Glutamatergic neuron (in vitro differentiated cells): ENCODE measurements at regions not wholly inside any gene's neighbourhood (a gene's known extent, or its start where the extent isn't known, plus 50 kb on each side); places are given as distances from the start of the nearest gene placed in this dataset.

Experiments
- DNase-seq: peaks from one replicate; pipeline ENCODE4 v3.0.0; 2022
- H3K27ac Mint-ChIP-seq: one replicate; pipeline ENCODE4 v1.8.0; 2020; ENCODE audit warnings: mild to moderate bottlenecking, mixed read lengths, inconsistent platforms; ENCODE audit not compliant: unreplicated experiment
- H3K27me3 Mint-ChIP-seq: one replicate; pipeline ENCODE4 v1.8.0; 2020; ENCODE audit warnings: mild to moderate bottlenecking, moderate library complexity, mixed read lengths, inconsistent platforms; ENCODE audit not compliant: unreplicated experiment
- H3K36me3 Mint-ChIP-seq: one replicate; pipeline ENCODE4 v1.8.0; 2020; ENCODE audit warnings: mild to moderate bottlenecking, mixed read lengths, inconsistent platforms; ENCODE audit not compliant: unreplicated experiment
- H3K4me1 Mint-ChIP-seq: one replicate; pipeline ENCODE4 v1.8.0; 2020; ENCODE audit warnings: mild to moderate bottlenecking, low read depth, mixed read lengths, inconsistent platforms; ENCODE audit not compliant: unreplicated experiment
- H3K4me3 Mint-ChIP-seq: one replicate; pipeline ENCODE4 v1.8.0; 2020; ENCODE audit warnings: mild to moderate bottlenecking, mixed read lengths, inconsistent platforms; ENCODE audit not compliant: unreplicated experiment
- H3K9me3 Mint-ChIP-seq: one replicate; pipeline ENCODE4 v1.8.0; 2020; ENCODE audit warnings: mild to moderate bottlenecking, moderate library complexity, mixed read lengths, inconsistent platforms; ENCODE audit not compliant: unreplicated experiment
- CTCF ChIP-seq: fragments of 200-600 bp; sonication (generic); IDR thresholded peaks from one replicate; pipeline ENCODE4 v1.5.0; 2021; ENCODE audit not compliant: partially characterized antibody, unreplicated experiment

DNA sequence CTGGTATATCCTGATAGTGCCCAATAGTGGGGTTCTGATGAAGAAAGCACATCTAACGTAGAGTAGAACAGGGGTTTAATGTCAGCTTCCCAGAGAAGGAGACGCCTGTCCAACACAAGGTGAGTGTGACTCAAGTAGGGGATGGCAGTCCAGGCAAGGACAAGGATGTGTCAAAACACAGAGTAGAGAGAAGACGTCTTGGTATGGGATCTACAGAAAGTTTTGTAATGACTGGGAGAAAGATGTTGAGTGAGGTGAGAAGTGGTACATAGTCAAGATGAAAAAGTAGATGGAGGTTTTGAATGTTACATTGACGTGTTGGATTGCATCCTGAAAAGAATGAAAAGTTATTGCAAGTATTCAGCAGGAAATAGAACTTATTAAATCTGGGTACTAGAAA lies 124.4 kb downstream of the TMA16 start:
- TF ChIP-seq CTCF = no peak
- H3K36me3 Mint-ChIP-seq = no peaks in the 10 kb centered on the region
- H3K9me3 Mint-ChIP-seq = peaks cover 2% of the 10 kb centered on the region
- H3K27me3 Mint-ChIP-seq = no peaks in the 10 kb centered on the region
- H3K4me3 Mint-ChIP-seq = no peak overlapping the region
- H3K27ac Mint-ChIP-seq = no peak overlapping the region
- DNase-seq = no peak
- H3K4me1 Mint-ChIP-seq = no peaks in the 10 kb centered on the region

DNA sequence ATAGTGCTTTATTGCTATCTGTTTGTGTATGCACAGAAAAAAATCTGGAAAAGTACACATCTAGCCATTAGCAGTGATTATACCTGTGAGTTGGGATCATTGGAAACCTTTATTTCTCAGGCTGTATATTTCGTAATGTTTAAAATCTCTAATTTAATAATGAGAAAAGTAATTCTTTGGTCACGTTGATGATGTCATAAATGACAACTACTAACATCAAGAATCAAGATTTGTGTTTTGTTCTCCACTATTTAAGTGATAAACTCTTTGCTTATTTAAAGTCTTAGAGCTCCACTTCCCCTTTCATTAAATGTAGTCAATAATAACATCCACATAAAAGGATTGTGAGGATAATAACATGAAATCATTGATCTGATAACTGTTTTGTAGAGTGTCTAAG lies 126.2 kb downstream of the TMA16 start:
- Mint-ChIP-seq H3K27ac (no peak overlapping the region), H3K4me1 (no peaks in the 10 kb centered on the region), H3K9me3 (peaks cover 2% of the 10 kb centered on the region), H3K27me3 (no peaks in the 10 kb centered on the region), H3K36me3 (no peaks in the 10 kb centered on the region), H3K4me3 (no peak overlapping the region)
- DNase-seq = no peak
- TF ChIP-seq CTCF = no peak

DNA sequence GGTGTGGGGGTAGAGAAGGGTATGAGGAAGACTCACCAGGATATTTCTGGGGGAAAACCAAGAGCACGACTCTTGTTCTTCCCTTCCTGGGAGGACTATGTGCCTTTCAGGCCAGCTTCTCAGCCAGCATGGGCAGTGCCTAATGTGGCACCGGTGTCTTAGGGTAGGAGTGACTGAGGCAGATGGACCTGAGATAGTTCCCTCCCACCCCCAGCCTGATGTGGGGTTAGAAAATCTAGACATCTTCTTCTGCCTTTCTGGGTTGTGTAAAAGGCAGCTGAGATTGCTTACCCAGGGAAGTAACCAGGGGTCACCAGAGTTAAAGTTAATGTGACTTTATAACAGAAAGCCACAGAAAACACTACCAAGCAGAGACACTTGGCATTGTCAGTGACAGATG lies 127.3 kb downstream of the TMA16 start:
- Mint-ChIP-seq H3K27ac (no peak overlapping the region), H3K4me3 (no peak overlapping the region), H3K9me3 (peaks cover 2% of the 10 kb centered on the region), H3K36me3 (no peaks in the 10 kb centered on the region), H3K27me3 (no peaks in the 10 kb centered on the region), H3K4me1 (no peaks in the 10 kb centered on the region)
- DNase-seq = no peak
- no peak for TF ChIP-seq CTCF

DNA sequence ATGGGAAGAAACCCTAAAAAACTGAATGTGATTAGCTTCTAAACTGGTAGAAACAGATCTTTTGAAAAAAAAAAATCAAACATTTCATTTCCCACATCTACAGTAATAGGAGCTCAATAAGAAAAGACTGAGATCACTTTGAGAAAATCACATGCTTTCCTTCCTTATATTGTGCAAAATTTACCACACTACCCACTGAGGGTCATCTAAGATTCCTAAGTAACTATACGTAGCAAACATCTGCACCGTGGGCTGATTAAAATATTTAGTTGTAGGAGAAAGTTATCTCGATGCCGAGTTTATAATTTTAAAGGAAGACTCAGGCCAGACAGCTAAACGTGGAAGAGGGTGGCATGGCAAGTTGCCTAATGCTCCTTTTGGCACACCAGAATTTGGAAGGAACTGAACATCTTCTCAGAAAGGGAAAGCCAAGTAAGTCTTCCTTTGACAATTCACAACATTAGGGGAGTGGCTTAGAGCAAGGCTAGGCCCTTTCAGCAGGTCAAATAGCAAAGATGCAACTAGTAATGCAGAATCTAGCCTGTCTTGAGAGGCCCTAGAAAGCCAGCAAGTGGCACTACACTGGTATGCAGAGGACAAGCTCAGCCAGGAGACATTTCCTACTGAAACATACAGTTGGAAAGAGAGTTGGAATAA lies 128.0 kb downstream of the TMA16 start:
- no peak for DNase-seq
- no peak for TF ChIP-seq CTCF
- Mint-ChIP-seq H3K9me3 (peaks cover 2% of the 10 kb centered on the region), H3K27ac (no peak overlapping the region), H3K4me1 (no peaks in the 10 kb centered on the region), H3K27me3 (no peaks in the 10 kb centered on the region), H3K36me3 (no peaks in the 10 kb centered on the region), H3K4me3 (no peak overlapping the region)

DNA sequence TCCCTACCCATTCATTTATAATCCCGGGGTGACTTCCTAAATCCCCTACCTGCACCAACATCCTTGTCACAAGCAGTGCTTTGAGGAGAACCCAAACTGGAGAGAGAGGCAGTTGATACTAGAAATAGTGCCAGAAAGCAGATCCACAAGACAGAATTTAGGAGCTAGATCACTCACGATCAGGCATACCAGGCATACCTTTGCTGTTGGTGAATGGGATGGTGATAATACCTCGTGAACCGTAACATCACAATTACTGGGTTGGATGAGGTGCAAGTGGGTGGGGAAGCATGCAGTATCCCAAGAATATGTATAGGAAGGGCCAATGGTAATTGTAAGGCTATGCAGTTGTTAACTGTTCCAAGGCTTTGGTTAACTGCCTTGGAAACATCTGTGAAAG lies 129.3 kb downstream of the TMA16 start:
- TF ChIP-seq CTCF = no peak
- no peaks in the 10 kb centered on the region for H3K27me3 Mint-ChIP-seq
- no peak overlapping the region for H3K4me3 Mint-ChIP-seq
- no peaks in the 10 kb centered on the region for H3K4me1 Mint-ChIP-seq
- peaks cover 2% of the 10 kb centered on the region for H3K9me3 Mint-ChIP-seq
- H3K36me3 Mint-ChIP-seq = no peaks in the 10 kb centered on the region
- DNase-seq = no peak
- H3K27ac Mint-ChIP-seq = no peak overlapping the region
